GM12878 (cell line): ENCODE measurements at regions not wholly inside any gene's neighbourhood (a gene's known extent, or its start where the extent isn't known, plus 50 kb on each side); places are given as distances from the start of the nearest gene placed in this dataset.

Experiments used
- ATF2 ChIP-seq: IDR thresholded peaks from 2 replicates; pipeline ENCODE4 v1.6.1; 2012; ENCODE audit warnings: low read length, inconsistent platforms
- BCL11A ChIP-seq: IDR thresholded peaks from 2 replicates; pipeline ENCODE4 v1.6.1; 2011; ENCODE audit warnings: low read depth, low read length
- CBX5 ChIP-seq: sonication (generic); IDR thresholded peaks from 2 replicates; pipeline ENCODE4 v1.6.1; 2016; ENCODE audit warnings: low read depth, moderate library complexity, mild to moderate bottlenecking, inconsistent platforms
- E2F4 ChIP-seq: IDR thresholded peaks from 2 replicates; pipeline ENCODE4 v1.6.1; 2012; ENCODE audit warnings: low read depth, low read length, improper control_type of control experiment
- ETV6 ChIP-seq, 2 experiments: fragments of 450-650 bp in 1 of 2; IDR thresholded peaks in 1 of 2; conservative IDR thresholded peaks in 1 of 2; 2 replicates each; pipeline ENCODE4 v1.6.1; 2014; ENCODE audit warnings: antibody characterized with exemption in 1 of 2, borderline replicate concordance in 1 of 2, low read depth in 1 of 2, mild to moderate bottlenecking in 1 of 2, moderate library complexity in 1 of 2
- GABPA ChIP-seq: IDR thresholded peaks from 2 replicates; pipeline ENCODE4 v1.6.1; 2014; ENCODE audit warnings: antibody characterized with exemption, low read depth, mild to moderate bottlenecking, inconsistent platforms
- KLF5 ChIP-seq: fragments of 450-650 bp; IDR thresholded peaks from 2 replicates; pipeline ENCODE4 v1.6.1; 2014; ENCODE audit warnings: mild to moderate bottlenecking; ENCODE audit not compliant: partially characterized antibody
- MTA3 ChIP-seq: IDR thresholded peaks from 2 replicates; pipeline ENCODE4 v1.6.1; 2012; ENCODE audit warnings: low read length, inconsistent platforms, borderline replicate concordance
- MYB ChIP-seq: fragments of 150-350 bp; IDR thresholded peaks from 2 replicates; pipeline ENCODE4 v1.6.1; 2014; ENCODE audit warnings: mild to moderate bottlenecking, low read depth, low read length, borderline replicate concordance
- NFXL1 ChIP-seq: fragments of 450-650 bp; IDR thresholded peaks from 2 replicates; pipeline ENCODE4 v1.6.1; 2017; ENCODE audit warnings: antibody characterized with exemption, mild to moderate bottlenecking, borderline replicate concordance
- NR2F1 ChIP-seq: fragments of 450-650 bp; conservative IDR thresholded peaks from 2 replicates; pipeline ENCODE4 v1.6.1; 2017; ENCODE audit warnings: mild to moderate bottlenecking
- PAX5 ChIP-seq: IDR thresholded peaks from 2 replicates; pipeline ENCODE4 v1.6.1; 2011; ENCODE audit warnings: low read depth, low read length, borderline replicate concordance
- PKNOX1 ChIP-seq: fragments of 450-650 bp; IDR thresholded peaks from 2 replicates; pipeline ENCODE4 v1.6.1; 2016; ENCODE audit warnings: mild to moderate bottlenecking
- POLR2A ChIP-seq: IDR thresholded peaks from 2 replicates; pipeline ENCODE4 v1.6.1; 2011; ENCODE audit warnings: low read depth, mild to moderate bottlenecking, low read length
- REST ChIP-seq: IDR thresholded peaks from 2 replicates; pipeline ENCODE4 v1.6.1; 2012; ENCODE audit warnings: mild to moderate bottlenecking, low read depth, low read length
- RUNX3 ChIP-seq: IDR thresholded peaks from 2 replicates; pipeline ENCODE4 v1.6.1; 2012; ENCODE audit warnings: low read length, inconsistent platforms
- YBX1 ChIP-seq: fragments of 450-650 bp; IDR thresholded peaks from 2 replicates; pipeline ENCODE4 v1.6.1; 2016; ENCODE audit warnings: antibody characterized with exemption
- ZNF207 ChIP-seq: fragments of 450-650 bp; IDR thresholded peaks from 2 replicates; pipeline ENCODE4 v1.6.1; 2014; ENCODE audit warnings: antibody characterized with exemption, mild to moderate bottlenecking, borderline replicate concordance
- ZNF274 ChIP-seq: IDR thresholded peaks from one replicate; pipeline ENCODE4 v1.8.0; 2011; ENCODE audit not compliant: insufficient read length, insufficient read depth
- ZNF687 ChIP-seq: fragments of 450-650 bp; IDR thresholded peaks from 2 replicates; pipeline ENCODE4 v1.6.1; 2017; ENCODE audit warnings: mild to moderate bottlenecking, moderate library complexity

GRCh38 chrX:38891641-38892413, 90.6 kb downstream of the MID1IP1 start (continued):
- TF ChIP-seq ATF2 (no peak), RUNX3 (0 out of 2 replicates have a peak, but pooled peaks have one; percentile 28), MTA3 (no peak), E2F4 (no peak), YBX1 (no peak), PKNOX1 (peak; percentile 88), CBX5 (no peak), POLR2A (no peak), ZNF687 (0 out of 2 replicates have a peak, but pooled peaks have one; percentile 22), NR2F1 (0 out of 2 replicates have a peak, but pooled peaks have one; percentile 16), KLF5 (no peak), PAX5 (no peak), BCL11A (peak; percentile 43; the same call in 1 of the 2 replicates), REST (no peak), ZNF207 (no peak), GABPA (no peak), NFXL1 (no peak), ETV6 (conservative IDR thresholded peaks at IDR 0.05 in 1 of 2, IDR thresholded peaks at IDR 0.05 in 1 of 2; ENCODE audit: borderline replicate concordance in 1 of 2, low read depth in 1 of 2) (no peak), MYB (no peak), ZNF274 (no peak)
